NCI-H2171 treated with DMSO at 0.1 percent for 48 hours (cell line): ENCODE measurements at regions not wholly inside any gene's neighbourhood (a gene's known extent, or its start where the extent isn't known, plus 50 kb on each side); places are given as distances from the start of the nearest gene placed in this dataset.
"Not testable (repeated sequence)": the region's sequence is repeated elsewhere in the genome, so short reads cannot be mapped to it uniquely, and the experiment has no call there.

Experiments used
- DNase-seq: peaks from one replicate; lab custom pipeline; 2025; lab: John Stamatoyannopoulos, UW

GRCh38 chr16:47905771-47906170 is 250.0 kb downstream of the ABCC12 start:
- no peak for DNase-seq

DNA sequence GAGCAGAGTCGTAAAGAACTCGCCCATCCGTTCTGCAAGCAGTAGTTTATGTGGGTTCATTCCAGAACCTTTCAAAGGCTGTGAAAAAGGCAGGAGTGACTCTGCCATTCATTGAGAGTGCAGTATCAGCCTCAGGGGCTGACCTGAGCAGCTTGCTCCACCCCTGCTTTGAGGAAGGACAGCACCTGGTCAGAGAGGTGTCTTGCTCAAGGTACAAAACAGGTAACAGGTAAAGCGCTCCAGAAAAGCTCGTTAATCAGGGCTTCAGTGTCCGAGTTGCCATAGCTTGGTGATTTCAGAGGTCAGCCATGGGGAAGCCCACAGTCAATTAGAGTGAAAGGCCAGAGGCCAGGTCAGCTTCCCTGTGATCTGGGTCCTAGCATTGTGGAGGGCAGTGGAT is 251.1 kb downstream of the ABCC12 start:
- no peak for DNase-seq

DNA sequence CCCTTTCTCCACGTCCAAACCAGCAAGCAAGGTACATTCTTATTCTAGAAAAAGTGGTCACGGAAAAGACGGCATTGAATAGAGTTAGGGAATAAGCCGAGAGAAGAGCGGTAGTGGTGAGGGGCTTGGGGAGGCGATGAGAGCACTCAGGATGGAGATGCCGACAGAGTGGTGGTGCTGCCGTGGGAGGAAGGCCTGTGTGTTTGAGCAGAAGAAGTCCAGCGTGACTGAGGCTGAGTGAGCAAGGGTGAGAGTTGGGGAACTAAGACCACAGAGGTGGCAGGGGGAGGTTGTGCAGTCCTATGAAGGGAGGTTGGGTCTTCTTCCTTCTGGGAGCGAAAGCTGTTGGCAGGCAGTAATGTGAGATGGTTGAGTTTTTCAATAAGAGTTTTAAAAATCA is 252.3 kb downstream of the ABCC12 start:
- no peak for DNase-seq

- not testable (repeated sequence) for DNase-seq
These were observed 258.7 kb downstream of the ABCC12 start for GRCh38 chr16:47897105-47897504.

DNA sequence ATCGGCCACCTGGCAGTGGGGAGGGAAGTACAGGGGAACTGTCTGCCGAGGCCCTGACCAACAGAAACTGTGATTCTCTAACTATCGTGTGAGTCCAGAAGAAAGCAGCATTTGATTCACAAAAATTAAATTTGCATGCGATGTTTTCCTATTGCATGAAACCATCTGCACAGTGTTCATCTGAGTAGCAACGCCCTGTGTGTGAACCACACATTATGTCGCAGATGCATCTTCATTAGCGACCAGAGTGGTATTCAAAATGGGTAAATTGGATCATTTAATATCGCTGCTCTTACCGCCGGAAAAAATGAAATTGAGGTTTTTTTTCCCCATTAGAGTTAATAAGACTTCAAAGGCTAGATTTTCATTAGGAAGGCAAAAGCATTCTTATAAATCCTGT is 260.6 kb downstream of the ABCC12 start:
- no peak for DNase-seq

DNA sequence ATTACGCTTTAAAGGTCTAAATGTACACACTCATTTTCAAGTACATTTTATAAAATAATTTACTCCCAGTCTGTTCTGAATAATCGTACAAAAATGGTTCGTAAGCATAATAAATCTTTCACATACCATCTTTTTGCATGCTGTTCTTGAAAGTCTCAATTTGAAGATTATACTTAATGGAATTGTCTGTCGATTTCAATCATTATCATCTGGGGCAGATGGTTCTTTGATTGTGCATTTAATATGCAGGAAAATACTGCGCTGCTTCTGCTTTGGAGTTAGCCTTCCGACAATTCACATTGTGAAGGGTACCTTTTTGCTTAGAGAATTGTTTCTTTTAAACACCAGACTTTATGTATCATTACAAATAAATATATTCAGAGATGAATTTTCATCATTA is 262.8 kb downstream of the ABCC12 start:
- DNase-seq, result no peak

- DNase-seq, result no peak
These were observed 267.1 kb downstream of the ABCC12 start for GRCh38 chr16:47888734-47889133.

- DNase-seq, result no peak
These were observed 267.7 kb downstream of the ABCC12 start for GRCh38 chr16:47888142-47888541.

DNA sequence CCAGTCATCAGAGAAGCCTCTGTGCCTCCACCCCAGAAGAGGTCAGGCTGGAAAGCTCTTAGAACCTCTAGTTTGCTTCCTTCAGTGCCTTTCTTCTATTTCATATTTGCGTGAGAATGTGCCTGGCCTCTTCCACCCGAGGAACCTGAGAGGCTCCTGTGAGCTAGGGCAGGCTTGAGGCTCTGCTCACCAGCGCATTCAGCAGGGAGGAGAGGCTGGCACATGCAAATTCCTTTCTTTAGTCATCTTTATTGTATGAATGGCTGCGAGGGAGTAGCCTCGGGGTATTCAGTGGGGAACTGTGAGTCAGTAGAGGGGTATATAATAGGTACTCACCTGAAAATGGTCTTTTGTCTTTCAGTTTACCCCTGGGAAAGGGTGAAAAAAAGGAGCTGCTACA is 268.3 kb downstream of the ABCC12 start:
- DNase-seq, result no peak

GRCh38 chr16:47886631-47887415 is 269.0 kb downstream of the ABCC12 start:
- no peak for DNase-seq

GRCh38 chr16:47886139-47886538 is 269.7 kb downstream of the ABCC12 start:
- DNase-seq, result no peak

- no peak for DNase-seq
These were observed 270.3 kb downstream of the ABCC12 start for GRCh38 chr16:47885489-47885888.

DNA sequence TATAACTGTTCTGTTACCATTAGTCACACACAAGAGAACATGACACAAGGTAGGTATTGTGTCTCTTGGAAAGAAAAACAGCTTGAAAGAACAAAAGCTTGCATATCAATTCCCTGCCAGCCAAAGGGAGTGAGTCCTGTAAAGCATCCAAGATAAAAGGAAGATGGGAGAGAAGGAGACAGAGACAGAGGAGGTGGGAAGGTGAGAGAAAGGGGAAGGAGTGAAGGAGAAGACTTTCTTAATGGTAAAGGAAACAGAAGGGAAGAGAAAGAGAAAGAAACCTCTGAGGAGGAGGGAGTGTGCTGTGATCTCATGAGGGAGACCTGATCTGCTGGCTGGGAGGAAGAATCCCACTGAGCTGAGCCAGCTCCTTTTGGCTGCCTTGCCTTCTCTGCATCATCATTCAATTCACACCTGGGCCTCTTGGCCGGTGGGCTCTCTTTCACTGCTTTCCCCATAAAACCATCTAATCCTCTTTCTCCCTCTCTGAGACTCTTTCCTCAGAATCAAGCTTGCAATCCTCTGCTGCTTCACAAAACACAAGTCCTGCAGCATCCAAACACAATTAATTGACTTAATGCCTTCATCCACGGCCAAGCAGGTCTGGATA is 271.6 kb downstream of the ABCC12 start:
- DNase-seq, result no peak

DNA sequence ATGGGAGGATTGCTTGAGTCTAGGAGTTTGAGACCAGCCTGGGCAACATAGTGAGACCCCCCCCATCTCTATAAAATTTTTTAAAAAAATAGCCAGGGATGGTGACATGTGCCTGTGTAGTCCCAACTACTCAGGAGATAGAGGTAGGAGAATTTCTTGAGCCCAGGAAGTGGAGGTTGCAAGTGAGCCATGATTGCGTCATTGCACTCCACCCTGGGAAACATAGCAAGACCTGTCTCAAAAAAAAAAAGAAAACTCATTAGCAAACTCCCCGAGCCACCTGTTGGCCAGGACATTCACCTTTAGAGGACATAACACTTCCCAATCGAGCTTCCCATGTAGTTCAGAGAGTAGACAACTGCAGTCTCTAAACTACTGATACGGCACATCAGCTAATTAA is 274.2 kb downstream of the ABCC12 start:
- no peak for DNase-seq

DNA sequence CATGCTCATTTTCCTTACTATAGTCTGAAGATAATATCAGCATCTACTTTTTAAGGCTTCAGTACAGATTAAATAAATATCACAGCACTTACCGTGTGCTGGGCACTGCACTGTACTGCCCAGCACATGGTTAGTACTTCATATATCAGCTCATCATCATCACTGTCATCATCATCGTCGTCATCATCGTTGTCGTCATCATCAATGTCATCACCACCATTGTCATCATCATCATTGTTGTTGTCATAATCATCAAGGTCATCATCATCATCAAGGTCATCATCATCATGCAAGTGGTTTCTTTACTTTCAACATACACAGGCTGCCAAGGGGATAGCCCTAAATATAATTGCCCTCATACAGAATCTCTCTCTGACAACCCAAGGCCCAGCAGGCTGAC is 275.1 kb downstream of the ABCC12 start:
- no peak for DNase-seq

DNA sequence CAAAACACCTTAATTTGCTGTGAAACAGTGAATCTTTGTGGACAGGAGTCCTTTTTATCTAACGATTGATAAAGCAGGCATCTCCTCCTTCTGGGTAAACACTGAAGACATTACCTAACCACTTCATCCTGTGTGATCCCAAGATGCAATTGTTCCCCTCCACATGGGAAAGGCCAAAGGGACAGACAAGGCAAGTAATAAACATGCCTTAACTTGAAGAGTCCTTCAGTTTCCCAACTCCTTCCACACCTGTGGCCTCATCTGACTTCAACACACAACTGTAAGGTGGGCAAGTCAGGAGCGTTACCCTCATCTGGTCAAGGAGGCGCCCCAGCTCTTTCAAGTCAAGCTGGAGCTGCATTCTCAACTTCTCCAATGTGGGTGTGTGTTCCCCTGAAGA is 278.6 kb downstream of the ABCC12 start:
- no peak for DNase-seq

GRCh38 chr16:47876511-47876910 is 279.3 kb downstream of the ABCC12 start:
- no peak for DNase-seq

DNA sequence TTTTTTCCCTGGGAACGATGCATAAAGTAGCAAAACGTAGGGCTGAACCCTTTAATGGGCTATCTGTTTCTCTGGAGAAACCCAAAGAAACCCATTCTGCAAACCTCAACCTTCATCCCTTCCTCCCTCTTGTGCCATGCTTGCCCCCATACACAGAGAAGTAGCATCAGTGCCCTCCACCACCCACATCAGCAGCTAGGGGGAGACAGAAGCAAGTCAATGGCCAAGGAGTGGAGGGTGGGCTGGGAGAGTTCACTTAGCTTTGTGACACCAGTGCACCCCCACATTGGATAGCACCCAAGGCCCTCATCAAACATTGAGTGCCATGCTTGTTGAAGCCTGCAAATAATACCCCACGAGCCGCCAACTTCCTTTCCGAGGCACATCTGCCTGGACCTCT is 282.4 kb downstream of the ABCC12 start:
- DNase-seq, result no peak

GRCh38 chr16:47872225-47872624 is 283.6 kb downstream of the ABCC12 start:
- no peak for DNase-seq

- DNase-seq, result no peak
These were observed 289.4 kb downstream of the ABCC12 start for GRCh38 chr16:47866423-47866822.

GRCh38 chr16:47865337-47865855 is 290.4 kb downstream of the ABCC12 start:
- no peak for DNase-seq

DNA sequence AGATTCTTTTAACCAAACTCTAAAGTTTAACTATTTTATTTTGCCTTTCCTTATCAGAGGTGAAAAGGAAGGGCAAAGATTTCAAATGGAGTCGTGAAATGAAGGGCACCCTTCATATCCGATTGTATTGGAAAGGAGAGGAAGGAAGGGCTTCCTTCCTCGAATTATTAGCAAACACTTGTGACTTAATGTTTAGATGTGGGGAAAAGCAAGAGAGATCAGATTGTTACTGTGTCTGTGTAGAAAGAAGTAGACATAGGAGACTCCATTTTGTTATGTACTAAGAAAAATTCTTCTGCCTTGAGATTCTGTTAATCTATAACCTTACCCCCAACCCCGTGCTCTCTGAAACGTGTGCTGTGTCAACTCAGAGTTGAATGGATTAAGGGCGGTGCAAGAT is 291.5 kb downstream of the ABCC12 start:
- not testable (repeated sequence) for DNase-seq

GRCh38 chr16:47861999-47862398 is 293.8 kb downstream of the ABCC12 start:
- DNase-seq, result no peak
